ENCODE measurements at regions not wholly inside any gene's neighbourhood (a gene's known extent, or its start where the extent isn't known, plus 50 kb on each side); places are given as distances from the start of the nearest gene placed in this dataset.

DNA sequence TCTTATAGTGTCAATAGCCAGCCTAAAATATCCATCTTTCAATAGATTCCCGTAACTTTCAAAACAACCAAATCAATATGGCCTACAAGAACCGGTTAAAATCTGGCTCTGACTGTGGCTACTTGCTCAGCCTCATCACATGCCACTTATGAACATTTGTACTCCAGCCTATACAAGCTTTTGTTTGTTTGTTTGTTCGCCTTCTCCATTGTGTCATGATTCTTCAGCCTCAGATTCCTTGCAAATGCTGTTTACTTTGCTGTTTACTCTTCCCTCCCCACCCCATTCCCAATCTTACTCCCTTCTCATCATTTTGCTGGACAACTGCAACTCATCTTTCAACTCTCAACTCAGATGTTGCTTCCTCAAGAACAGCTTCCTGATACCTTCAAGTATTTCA is 161.2 kb downstream of the CAPZA3 start:
- TF ChIP-seq FOXA1 (IDR thresholded peaks at IDR 0.05) (no peak), ARNT (IDR thresholded peaks at IDR 0.05) (no peak), L3MBTL2 (conservative IDR thresholded peaks at IDR 0.05) (no peak), NFRKB (IDR thresholded peaks at IDR 0.05) (no peak), FOXM1 (IDR thresholded peaks at IDR 0.05; ENCODE audit: borderline replicate concordance) (no peak), FOXK2 (IDR thresholded peaks at IDR 0.05) (no peak), PKNOX1 (IDR thresholded peaks at IDR 0.05) (no peak), ELF4 (IDR thresholded peaks at IDR 0.05) (no peak), HDGF (IDR thresholded peaks at IDR 0.05; ENCODE audit: borderline replicate concordance) (no peak)

Data from HEK293T (cell line).